GM23338 (cell line): ENCODE measurements at regions not wholly inside any gene's neighbourhood (a gene's known extent, or its start where the extent isn't known, plus 50 kb on each side); places are given as distances from the start of the nearest gene placed in this dataset.

Experiments
- ATAC-seq: fragments of 200-7000 bp; cut with Tn5 transposase; 3 replicates; pipeline ENCODE4 v1.9.1; 2020
- DNase-seq: peaks from one replicate; pipeline ENCODE4 v3.0.0-alpha.2; 2015; ENCODE audit warnings: low spot score
- H2AFZ ChIP-seq: fragments of 200-600 bp; sonication (generic); 2 replicates; pipeline ENCODE4 v1.8.0; 2016; ENCODE audit warnings: antibody characterized with exemption, mild to moderate bottlenecking, moderate library complexity
- H3F3A ChIP-seq: fragments of 200-600 bp; sonication (generic); replicated peaks from 2 replicates; pipeline ENCODE4 v1.8.0; 2017; ENCODE audit warnings: antibody characterized with exemption, mixed run types, low read depth
- H3K27ac ChIP-seq: fragments of 200-600 bp; sonication (generic); 2 replicates; pipeline ENCODE4 v1.6.1; 2016; ENCODE audit warnings: low read depth
- H3K27me3 ChIP-seq: fragments of 200-600 bp; sonication (generic); 2 replicates; pipeline ENCODE4 v1.8.0; 2016; ENCODE audit warnings: mild to moderate bottlenecking, mixed run types, moderate library complexity; ENCODE audit not compliant: insufficient read depth
- H3K36me3 ChIP-seq: fragments of 200-600 bp; sonication (generic); 2 replicates; pipeline ENCODE4 v1.8.0; 2016; ENCODE audit warnings: mild to moderate bottlenecking; ENCODE audit not compliant: insufficient read depth
- H3K4me1 ChIP-seq: fragments of 200-600 bp; sonication (generic); 2 replicates; pipeline ENCODE4 v1.8.0; 2016; ENCODE audit warnings: mild to moderate bottlenecking, moderate library complexity; ENCODE audit not compliant: insufficient read depth
- H3K4me2 ChIP-seq: fragments of 200-600 bp; sonication (generic); 2 replicates; pipeline ENCODE4 v1.7.1; 2017; ENCODE audit warnings: mixed run types
- H3K4me3 ChIP-seq: fragments of 200-600 bp; sonication (generic); 2 replicates; pipeline ENCODE4 v1.6.1; 2016; ENCODE audit warnings: mixed run types
- H3K79me2 ChIP-seq: fragments of 200-600 bp; sonication (generic); replicated peaks from 2 replicates; pipeline ENCODE4 v1.8.0; 2017; ENCODE audit warnings: mild to moderate bottlenecking; ENCODE audit not compliant: insufficient read depth
- H3K9me2 ChIP-seq: fragments of 200-600 bp; sonication (generic); 2 replicates; pipeline ENCODE4 v1.8.0; 2017; ENCODE audit not compliant: insufficient read depth
- H4K20me1 ChIP-seq: fragments of 200-600 bp; sonication (generic); replicated peaks from 2 replicates; pipeline ENCODE4 v1.8.0; 2017; ENCODE audit warnings: mild to moderate bottlenecking; ENCODE audit not compliant: insufficient read depth
- H3K27ac Mint-ChIP-seq: 2 replicates; pipeline ENCODE4 v1.8.0; 2020; ENCODE audit warnings: inconsistent platforms, mild to moderate bottlenecking, moderate library complexity, mixed read lengths
- H3K27me3 Mint-ChIP-seq: 3 replicates; pipeline ENCODE4 v1.8.0; 2022; ENCODE audit warnings: low read depth, mild to moderate bottlenecking, moderate library complexity, mixed read lengths, inconsistent platforms; ENCODE audit not compliant: insufficient read depth, poor library complexity
- H3K36me3 Mint-ChIP-seq: 3 replicates; pipeline ENCODE4 v1.8.0; 2021; ENCODE audit warnings: low read depth, mild to moderate bottlenecking, inconsistent platforms, moderate library complexity, mixed read lengths
- H3K4me1 Mint-ChIP-seq: 3 replicates; pipeline ENCODE4 v1.8.0; 2020; ENCODE audit warnings: mild to moderate bottlenecking, inconsistent platforms, mixed read lengths
- H3K4me3 Mint-ChIP-seq: 3 replicates; pipeline ENCODE4 v1.8.0; 2021; ENCODE audit warnings: moderate library complexity, mild to moderate bottlenecking, inconsistent platforms, mixed read lengths
- H3K9me3 Mint-ChIP-seq: 3 replicates; pipeline ENCODE4 v1.8.0; 2020; ENCODE audit warnings: moderate library complexity, mild to moderate bottlenecking, inconsistent platforms, mixed read lengths
- CREB1 ChIP-seq: fragments of 250-450 bp; sonication (Bioruptor Pico); IDR thresholded peaks from 2 replicates; pipeline ENCODE4 v1.5.0; 2020; ENCODE audit warnings: low read depth, mild to moderate bottlenecking, moderate library complexity
- CTCF ChIP-seq, 2 experiments: fragments of 200-600 bp in 1 of 2; sonication (generic) in 1 of 2; conservative IDR thresholded peaks; 2 replicates each; pipeline versions ENCODE4 v1.5.1 to v1.6.1; 2016 to 2017; ENCODE audit warnings: antibody characterized with exemption in 2 of 2, low read depth in 2 of 2, mild to moderate bottlenecking in 2 of 2, moderate library complexity in 1 of 2
- ETS1 ChIP-seq: IDR thresholded peaks from 2 replicates; pipeline ENCODE4 v1.6.1; 2016; ENCODE audit warnings: antibody characterized with exemption
- EZH2 ChIP-seq: fragments of 200-600 bp; sonication (generic); IDR thresholded peaks from one replicate; pipeline ENCODE4 v1.8.0; 2017; ENCODE audit warnings: antibody characterized with exemption, mild to moderate bottlenecking, low read depth; ENCODE audit not compliant: unreplicated experiment
- EZH2phosphoT487 ChIP-seq: fragments of 200-600 bp; sonication (generic); IDR thresholded peaks from one replicate; pipeline ENCODE4 v1.8.1; 2018; ENCODE audit warnings: antibody characterized with exemption; ENCODE audit not compliant: unreplicated experiment
- JUNB ChIP-seq: IDR thresholded peaks from one replicate; pipeline ENCODE4 v1.6.1; 2016; ENCODE audit warnings: antibody characterized with exemption; ENCODE audit not compliant: unreplicated experiment
- NANOG ChIP-seq: IDR thresholded peaks from 2 replicates; pipeline ENCODE4 v1.6.1; 2016; ENCODE audit warnings: antibody characterized with exemption, borderline replicate concordance
- POLR2AphosphoS5 ChIP-seq: IDR thresholded peaks from 2 replicates; pipeline ENCODE4 v1.6.1; 2016; ENCODE audit warnings: antibody characterized with exemption, low read depth
- REST ChIP-seq: IDR thresholded peaks from one replicate; pipeline ENCODE4 v1.6.1; 2018; ENCODE audit warnings: antibody characterized with exemption; ENCODE audit not compliant: unreplicated experiment
- STAT1 ChIP-seq: IDR thresholded peaks from one replicate; pipeline ENCODE4 v1.6.1; 2016; ENCODE audit warnings: antibody characterized with exemption; ENCODE audit not compliant: unreplicated experiment
- ZNF114 ChIP-seq: fragments of 250-450 bp; sonication (Bioruptor Pico); IDR thresholded peaks from 2 replicates; pipeline ENCODE4 v1.5.0; 2020; ENCODE audit warnings: mild to moderate bottlenecking, moderate library complexity
- ZNF331 ChIP-seq: fragments of 250-450 bp; sonication (Bioruptor Pico); IDR thresholded peaks from 2 replicates; pipeline ENCODE4 v1.5.0; 2020; ENCODE audit warnings: low read depth, mild to moderate bottlenecking, moderate library complexity
- ZNF462 ChIP-seq: fragments of 250-450 bp; sonication (Bioruptor Pico); IDR thresholded peaks from 2 replicates; pipeline ENCODE4 v1.5.0; 2020; ENCODE audit warnings: mild to moderate bottlenecking, moderate library complexity

- peaks cover 6% of the 10 kb centered on the region for H3K27me3 Mint-ChIP-seq
- Histone ChIP-seq H4K20me1 (no peaks in the 10 kb centered on the region), H3K27me3 (no peaks in the 10 kb centered on the region), H3K79me2 (no peaks in the 10 kb centered on the region), H3K4me3 (no peak overlapping the region), H3F3A (no peaks in the 10 kb centered on the region), H3K4me1 (no peaks in the 10 kb centered on the region), H3K9me2 (no peaks in the 10 kb centered on the region), H3K27ac (no peak overlapping the region), H3K36me3 (no peaks in the 10 kb centered on the region), H2AFZ (no peak overlapping the region), H3K4me2 (no peak overlapping the region)
- ATAC-seq (no peak), DNase-seq (no peak)
- no peaks in the 10 kb centered on the region for H3K36me3 Mint-ChIP-seq
- TF ChIP-seq STAT1 (no peak), POLR2AphosphoS5 (no peak), CREB1 (CRISPR knock-in tag) (no peak), REST (no peak), JUNB (no peak), EZH2 (no peak), EZH2phosphoT487 (no peak), ZNF331 (CRISPR knock-in tag) (no peak), CTCF (conservative IDR thresholded peaks at IDR 0.05; ENCODE audit: low read depth in 2 of 2) (no peak), ZNF114 (CRISPR knock-in tag) (no peak), ETS1 (no peak), ZNF462 (CRISPR knock-in tag) (no peak), NANOG (no peak)
- no peak overlapping the region for H3K4me3 Mint-ChIP-seq
- H3K27ac Mint-ChIP-seq: no peak overlapping the region
- H3K4me1 Mint-ChIP-seq: peaks cover 4% of the 10 kb centered on the region
- no peaks in the 10 kb centered on the region; the same call in 2 of the 3 replicates for H3K9me3 Mint-ChIP-seq
Measured at GRCh38 chr12:124713436-124714082, 146.1 kb upstream of the NCOR2 start.
